ENCODE measurements at regions not wholly inside any gene's neighbourhood (a gene's known extent, or its start where the extent isn't known, plus 50 kb on each side); places are given as distances from the start of the nearest gene placed in this dataset.
"Not testable (repeated sequence)": the region's sequence is repeated elsewhere in the genome, so short reads cannot be mapped to it uniquely, and the experiment has no call there.

DNA sequence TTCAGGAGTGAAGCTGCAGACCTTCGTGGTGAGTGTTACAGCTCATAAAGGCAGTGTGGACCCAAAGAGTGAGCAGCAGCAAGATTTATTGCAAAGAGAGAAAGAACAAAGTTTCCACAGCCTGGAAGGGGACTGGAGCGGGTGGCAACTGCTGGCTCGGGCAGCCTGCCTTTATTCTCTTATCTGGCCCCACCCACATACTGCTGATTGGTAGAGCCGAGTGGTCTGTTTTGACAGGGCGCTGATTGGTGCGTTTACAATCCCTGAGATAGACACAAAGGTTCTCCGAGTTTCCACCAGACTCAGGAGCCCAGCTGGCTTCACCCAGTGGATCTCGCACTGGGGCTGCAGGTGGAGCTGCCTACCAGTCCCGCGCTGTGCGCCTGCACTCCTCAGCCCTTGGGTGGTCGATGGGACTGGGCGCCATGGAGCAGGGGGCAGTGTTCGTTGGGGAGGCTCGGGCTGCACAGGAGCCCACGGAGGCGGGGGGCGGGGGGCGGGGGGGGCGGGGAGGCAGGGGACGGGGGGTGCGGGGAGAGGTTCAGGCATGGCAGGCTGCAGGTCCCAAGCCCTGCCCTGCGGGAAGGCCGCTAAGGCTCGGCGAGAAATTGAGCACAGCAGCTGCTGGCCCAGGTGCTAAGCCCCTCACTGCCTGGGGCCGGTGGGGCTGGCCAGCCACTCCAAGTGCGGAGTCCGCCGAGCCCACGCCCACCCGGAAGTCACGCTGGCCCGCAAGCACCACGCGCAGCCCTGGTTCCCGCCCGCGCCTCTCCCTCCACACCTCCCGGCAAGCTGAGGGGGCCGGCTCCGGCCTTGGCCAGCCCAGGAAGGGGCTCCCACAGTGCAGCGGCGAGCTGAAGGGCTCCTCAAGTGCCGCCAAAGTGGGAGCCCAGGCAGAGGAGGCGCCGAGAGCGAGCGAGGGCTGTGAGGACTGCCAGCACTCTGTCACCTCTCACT is 59.9 kb upstream of the EN2 start:
- DNase-seq: not testable (repeated sequence)

- DNase-seq: no peak
Observed at GRCh38 chr7:155398944-155399343, 59.0 kb upstream of the EN2 start.

- DNase-seq: no peak
Observed at GRCh38 chr7:155399577-155399976, 58.4 kb upstream of the EN2 start.

GRCh38 chr7:155401231-155401630 is 56.7 kb upstream of the EN2 start:
- DNase-seq: no peak

DNA sequence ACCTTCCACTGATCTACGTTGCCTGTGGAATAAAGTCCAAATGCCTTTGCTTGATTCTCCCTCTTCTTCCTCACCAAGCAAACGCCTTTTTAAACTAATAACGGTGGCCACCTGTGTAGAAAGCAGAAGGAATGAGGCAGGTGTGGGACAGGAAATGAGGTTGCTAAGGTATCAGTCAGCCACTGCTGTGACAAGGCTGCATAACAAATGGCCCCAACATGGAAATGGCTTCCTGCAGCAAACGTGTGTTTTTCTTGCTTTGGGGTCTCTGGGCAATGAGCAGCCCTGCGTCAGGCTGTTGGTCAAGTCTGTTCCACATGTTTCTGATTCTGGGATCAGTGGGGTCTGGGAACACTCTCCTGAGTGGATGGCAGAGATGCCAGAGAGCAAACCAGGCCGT is 56.0 kb upstream of the EN2 start:
- no peak for DNase-seq

DNA sequence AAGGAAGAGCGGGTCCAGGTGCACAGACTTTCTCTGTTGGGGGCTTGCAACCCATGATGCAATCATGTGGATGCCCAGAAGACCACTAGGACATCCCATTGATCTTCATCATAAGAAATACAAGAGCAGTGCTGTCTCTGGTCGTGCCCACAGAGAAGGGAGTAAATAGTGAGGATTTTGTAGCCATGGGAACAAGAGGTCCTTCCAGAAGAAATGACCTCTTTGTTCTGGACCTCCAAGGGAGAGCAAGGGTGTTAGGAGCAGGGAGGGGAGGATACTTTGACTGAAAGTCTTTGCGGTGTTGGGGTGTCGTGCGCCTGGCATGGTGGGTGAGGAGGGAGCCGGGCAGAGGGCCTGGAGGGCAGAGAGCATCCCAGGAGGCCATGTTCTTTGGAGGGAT is 55.0 kb upstream of the EN2 start:
- DNase-seq: no peak

DNA sequence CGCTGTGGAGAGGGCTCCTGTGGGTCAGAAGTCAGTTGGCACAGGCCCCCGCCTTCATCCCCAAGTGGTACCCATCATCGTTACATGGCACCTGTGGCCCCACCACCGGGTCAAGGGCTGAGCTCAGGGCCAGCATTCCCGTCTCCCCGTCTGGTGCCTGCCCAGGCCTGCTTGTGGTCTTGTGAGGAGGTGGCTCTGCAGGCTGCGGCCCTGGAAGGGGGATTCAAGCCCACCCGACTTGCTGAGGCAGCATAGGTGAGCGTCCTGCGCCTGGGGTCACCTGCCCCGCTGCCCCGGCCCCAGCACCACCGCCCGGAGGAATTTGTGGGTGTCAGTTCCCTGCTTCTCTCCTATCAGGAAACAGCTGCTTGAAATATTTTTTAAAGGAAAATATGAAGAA is 53.0 kb upstream of the EN2 start:
- DNase-seq: no peak

DNA sequence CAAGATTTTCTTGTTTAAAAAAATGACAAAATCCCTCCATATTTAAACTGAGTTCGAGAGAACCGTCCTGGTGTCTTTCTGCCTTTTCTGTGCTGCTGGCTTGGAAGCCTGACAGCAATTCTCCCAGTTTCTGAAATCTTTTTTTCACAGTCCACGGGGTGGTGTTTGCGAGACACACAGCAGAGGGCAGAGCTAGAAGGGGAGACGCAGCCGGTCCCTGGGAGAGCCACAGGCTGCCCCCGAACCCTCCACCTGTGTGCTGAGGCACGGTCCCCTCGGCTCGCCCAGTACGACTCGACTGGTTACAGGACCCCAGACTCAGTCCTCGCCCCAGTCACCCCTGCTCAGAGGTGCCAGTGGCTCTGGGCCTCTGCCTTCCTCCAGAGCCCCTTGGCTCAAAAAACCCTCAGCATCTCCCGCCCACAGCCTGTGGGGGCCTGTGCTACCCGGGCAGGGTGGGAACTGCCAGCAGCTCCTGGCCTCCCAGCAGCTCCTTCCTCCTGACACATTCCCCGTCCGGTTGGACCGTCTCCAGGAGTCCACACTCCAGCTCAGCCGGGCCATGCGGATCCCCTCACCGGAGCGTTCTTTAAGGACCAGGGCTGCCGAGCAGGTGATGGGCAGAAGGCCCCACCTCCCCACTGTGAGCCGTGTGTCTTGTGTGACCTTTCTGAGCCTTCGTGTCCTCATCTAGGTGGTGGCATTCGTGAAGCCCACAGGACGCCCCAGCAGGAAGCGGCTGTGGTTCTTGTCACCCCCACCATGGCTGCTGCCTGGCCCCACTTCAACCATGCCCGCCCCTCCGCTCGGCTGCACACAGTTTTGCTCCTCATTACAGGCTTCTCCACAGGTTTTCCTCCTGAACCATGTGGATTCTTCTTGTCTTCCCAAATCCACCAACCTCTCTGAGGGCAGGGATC is 52.3 kb upstream of the EN2 start:
- DNase-seq: no peak

- DNase-seq: no peak
Observed at GRCh38 chr7:155407799-155408198, 50.1 kb upstream of the EN2 start.

Data from CD4-positive, alpha-beta T cell treated with Interferon gamma for 1 hour (primary cell).